ENCODE measurements at regions not wholly inside any gene's neighbourhood (a gene's known extent, or its start where the extent isn't known, plus 50 kb on each side); places are given as distances from the start of the nearest gene placed in this dataset.

DNA sequence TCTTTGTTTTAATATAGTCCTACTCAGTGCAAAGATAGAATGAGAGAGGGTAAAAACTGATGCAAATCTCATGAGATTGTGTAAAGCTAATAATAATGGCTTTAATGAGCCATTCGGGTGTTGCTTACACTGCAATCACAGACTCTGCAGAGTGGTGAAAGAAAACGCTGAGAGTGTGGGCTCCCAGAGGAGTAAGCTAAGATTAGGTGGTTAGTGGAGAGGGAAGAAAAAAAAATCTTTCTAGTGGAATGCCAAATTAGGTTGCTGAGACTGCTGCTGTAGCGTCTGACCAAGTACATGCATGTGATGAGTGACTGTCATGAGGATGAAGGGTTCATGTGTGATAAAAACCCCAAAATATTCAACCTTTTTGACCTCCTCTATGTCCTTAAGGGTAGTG is 645.9 kb upstream of the ADGRL4 start:
- TF ChIP-seq, protein P1, sequence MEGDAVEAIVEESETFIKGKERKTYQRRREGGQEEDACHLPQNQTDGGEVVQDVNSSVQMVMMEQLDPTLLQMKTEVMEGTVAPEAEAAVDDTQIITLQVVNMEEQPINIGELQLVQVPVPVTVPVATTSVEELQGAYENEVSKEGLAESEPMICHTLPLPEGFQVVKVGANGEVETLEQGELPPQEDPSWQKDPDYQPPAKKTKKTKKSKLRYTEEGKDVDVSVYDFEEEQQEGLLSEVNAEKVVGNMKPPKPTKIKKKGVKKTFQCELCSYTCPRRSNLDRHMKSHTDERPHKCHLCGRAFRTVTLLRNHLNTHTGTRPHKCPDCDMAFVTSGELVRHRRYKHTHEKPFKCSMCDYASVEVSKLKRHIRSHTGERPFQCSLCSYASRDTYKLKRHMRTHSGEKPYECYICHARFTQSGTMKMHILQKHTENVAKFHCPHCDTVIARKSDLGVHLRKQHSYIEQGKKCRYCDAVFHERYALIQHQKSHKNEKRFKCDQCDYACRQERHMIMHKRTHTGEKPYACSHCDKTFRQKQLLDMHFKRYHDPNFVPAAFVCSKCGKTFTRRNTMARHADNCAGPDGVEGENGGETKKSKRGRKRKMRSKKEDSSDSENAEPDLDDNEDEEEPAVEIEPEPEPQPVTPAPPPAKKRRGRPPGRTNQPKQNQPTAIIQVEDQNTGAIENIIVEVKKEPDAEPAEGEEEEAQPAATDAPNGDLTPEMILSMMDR (IDR thresholded peaks at IDR 0.05; ENCODE audit: insufficient read depth, low read length, poor library complexity, severe bottlenecking): no peak
- TF ChIP-seq EZH2phosphoT487 (conservative IDR thresholded peaks at IDR 0.05; ENCODE audit: low read length): no peak

Data from SU-DHL-6 (cell line).